Hematopoietic multipotent progenitor cell treated with erythropoietin and hydrocortisone succinate and interleukin-3 and kit ligand, for 6 days (in vitro differentiated cells): ENCODE measurements at regions not wholly inside any gene's neighbourhood (a gene's known extent, or its start where the extent isn't known, plus 50 kb on each side); places are given as distances from the start of the nearest gene placed in this dataset.

Source experiments
- DNase-seq: peaks from one replicate; pipeline ENCODE4 v3.0.0-alpha.2; 2015

DNA sequence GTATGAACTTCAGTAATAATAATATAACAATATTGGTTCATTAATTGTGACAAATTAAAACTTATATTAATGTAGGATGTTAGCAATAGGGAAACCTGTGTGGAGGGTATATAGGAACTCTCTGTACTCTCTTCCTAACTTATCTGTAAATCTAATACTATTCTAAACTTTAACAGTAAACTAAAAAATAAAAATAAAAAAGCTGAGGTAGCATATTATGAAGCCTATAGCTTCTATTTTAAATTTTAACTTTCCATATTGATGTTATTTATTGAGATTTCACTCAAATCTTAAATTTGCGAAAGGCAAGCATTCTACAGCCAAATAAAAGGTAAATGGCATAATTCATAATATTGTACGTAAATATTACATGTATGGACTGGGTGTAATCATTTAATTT lies 326.4 kb downstream of the MEI4 start:
- no peak for DNase-seq

DNA sequence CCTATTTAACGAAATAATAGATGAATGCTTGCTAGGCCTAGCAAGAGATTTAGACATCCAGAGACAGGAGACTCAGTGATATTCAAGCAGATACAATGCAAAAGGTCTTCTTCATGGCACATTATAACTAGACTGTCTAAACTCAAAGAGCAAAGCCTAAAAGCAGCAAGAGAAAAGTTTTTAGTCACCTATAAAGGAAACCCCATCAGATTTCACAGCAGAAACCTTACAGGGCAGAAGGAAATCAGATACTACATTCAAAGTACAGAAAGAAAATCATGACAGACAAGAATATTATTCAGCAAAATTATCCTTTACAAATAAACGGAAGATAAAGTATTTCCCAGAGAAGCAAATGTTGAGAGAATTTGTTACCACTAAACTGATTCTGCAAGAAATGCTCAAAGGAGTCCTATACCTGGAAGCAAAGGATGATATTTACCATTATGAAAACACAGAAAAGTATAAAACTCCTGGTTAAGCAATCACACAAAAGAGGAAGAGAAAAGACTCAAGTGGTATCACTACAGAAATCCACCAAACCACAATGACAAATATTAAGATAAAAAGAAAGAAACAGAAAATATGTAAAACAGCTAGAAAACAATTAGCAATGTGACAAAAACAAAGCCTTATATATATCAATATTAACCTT lies 333.7 kb downstream of the MEI4 start:
- DNase-seq, result no peak

DNA sequence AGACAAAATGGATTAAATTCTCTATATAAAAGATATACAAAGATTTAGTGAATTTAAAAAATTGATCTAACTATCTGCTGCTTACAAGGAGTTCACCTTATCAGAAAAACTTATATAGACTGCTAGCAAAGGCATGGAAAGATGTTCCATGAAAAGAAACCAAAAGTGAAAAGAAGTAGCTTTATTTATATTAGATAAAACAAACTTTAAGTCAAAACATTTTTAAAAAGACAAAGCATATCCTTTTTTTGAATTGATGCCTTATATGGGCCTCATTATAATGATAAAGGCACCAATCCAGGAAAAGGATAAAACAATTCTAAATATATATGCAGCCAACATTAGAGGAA lies 334.2 kb downstream of the MEI4 start:
- DNase-seq, result no peak

DNA sequence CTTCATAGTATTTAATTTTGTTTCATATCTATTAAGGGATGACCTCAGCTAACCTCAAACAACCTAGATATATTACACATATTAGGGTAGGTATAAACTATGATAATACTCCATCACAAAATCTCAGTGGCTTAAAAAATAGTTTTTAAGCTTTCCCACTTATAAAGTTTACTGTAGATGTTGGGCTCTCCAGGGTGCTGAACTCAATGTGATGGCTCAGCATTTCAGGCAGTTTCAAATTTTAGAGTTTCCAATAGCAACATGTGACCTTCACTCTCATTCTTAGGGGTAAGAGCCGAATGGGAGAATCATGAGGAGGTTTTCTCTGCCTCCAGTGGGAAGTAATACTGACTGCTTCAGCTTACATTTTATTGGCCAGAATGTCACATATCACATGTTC lies 357.3 kb downstream of the MEI4 start:
- DNase-seq, result no peak

DNA sequence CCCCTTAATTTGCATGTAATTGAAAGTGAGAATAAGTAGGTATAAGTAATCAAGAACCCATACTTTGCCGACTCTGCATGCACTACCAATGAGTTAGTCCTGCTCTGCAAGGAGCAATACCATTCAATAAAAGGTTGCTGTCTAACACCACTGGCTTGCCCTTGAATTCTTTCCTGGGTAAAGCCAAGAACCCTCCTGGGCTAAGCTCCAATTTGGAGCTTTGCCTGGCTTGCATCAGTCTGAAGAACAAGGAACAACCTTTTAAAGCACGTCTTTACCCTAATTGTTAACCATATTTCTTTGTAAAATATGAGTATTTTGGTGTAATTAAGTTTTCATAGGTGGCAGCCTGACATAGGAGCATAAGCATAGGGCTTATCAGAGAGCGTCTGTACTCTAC lies 367.7 kb downstream of the MEI4 start:
- DNase-seq, result no peak

DNA sequence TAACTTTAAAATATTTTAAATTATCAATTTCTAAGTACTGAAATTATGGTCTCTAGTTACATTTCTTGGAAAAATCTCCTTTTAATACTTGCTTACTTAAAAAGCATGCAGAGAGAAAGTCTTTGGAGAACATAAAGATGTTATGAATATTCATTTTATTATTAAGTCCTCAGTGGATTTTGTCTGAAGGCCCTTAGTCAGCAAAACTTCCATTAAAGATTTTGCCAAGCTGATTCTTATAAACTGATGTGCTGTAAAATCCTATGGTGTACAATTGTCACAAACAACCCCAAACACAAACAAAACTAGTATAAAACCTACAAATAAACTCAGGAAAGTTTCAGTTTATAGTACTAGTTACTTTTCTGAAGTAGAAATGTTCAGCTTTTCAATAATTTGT lies 372.7 kb downstream of the MEI4 start:
- DNase-seq, result no peak

DNA sequence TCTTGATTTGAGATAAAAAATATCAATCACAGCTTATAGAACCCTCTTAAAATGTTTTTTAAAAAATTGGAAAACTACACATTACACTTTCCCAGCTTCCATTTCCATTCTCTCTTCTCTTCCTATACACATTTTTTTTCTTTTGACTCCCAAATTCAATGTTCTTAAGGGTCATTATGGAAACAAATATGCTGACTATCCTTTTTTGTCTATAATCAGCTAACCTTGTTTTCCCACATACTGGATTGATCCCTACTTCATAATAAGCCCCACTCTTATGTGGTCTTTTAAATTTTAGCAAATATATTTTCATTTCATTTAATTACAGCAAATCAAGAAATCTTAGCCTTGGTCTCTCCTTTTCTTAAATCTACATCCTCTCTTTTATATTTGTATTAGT lies 378.4 kb downstream of the MEI4 start:
- DNase-seq, result no peak

DNA sequence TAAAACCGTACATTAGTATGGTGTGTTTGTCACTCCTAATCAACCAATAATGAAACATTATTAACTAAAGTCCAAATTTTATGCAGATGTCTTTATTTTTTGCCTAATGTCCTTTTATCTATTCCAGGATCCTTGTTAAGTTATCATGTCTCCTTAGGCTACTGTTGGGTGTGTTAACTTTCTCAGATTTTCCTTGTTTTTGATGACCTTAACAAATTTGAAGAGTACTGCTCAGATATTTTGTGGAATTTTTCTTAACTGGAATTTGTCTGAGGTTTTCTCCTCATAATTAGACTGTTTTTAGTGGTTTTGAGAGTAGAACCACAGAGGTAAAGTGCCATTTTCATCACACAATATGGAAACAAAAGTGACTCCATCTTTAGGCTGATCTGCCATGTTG lies 406.3 kb downstream of the MEI4 start:
- no peak for DNase-seq

DNA sequence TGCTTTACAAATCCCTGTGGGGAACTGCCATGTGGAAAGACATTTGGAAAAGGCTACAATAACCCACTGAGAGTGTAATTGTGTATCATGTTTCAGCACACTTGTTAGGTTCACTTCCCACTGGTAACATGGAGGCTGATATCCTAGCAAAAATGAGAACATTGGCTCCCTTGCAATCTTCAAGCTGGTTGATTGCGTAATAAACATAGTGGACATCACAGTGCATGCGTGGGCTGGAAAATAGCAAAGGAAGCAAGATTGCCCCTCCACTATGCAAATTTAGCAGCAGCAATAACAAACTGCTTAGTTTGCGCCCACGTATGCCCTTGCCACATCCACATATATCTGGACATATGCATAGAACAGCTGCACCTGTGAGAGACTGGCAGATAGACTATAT lies 410.2 kb downstream of the MEI4 start:
- no peak for DNase-seq

DNA sequence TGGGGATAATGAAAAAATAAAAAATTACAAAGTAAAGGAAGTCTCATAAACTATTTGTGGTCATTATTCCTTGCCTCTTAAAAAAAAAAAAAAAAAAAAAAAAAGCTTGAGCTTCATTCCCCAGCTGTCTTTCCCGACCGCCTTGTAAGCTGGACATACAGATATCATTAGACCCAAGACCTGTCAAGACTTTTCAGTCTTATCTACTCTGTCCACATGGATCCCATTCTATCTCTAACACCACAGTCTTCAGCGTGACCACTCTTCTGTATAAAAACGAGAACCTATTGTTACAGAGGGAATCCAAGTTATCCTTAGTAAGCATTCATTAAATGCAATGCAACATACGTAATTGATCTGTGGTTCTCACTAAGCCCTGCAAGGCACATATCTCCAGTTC lies 423.5 kb downstream of the MEI4 start:
- no peak for DNase-seq

DNA sequence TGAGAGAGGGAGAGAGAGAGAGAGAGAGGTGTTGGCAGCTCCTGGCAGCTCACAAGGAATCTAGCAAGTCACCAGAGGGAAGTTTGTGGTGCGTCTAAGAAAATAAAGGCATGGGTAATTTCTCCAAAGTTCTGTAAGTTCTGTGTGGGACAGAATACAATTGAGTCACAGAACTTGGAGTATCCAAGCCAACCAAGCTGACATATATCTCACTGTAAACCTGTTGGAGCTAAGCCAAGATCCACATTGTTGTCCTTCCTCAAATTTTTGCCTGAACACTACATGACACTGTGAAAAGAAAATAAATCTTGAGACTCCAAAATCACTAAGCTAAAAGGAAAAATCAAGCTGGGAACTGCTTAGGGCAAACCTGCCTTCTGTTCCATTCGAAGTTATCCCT lies 436.7 kb downstream of the MEI4 start:
- no peak for DNase-seq

DNA sequence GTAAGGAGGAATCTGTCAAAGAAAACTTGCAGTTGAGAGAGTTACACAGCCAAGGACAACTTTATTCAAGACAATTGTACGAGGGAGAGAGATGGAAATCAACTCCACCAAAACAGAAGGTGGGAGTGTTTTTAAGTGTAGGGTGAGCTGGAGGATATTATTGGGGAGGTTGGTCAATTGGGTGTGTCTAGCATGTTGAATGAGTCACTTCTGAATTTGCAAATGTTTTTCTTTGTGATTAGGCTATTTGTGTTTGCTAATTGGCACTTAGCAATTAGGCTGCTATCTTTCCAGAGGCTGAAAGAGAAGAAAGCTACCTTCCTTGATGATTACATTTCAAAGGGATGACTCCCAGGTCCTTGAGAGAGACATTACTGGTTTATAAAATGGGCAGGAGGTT lies 441.1 kb downstream of the MEI4 start:
- no peak for DNase-seq

DNA sequence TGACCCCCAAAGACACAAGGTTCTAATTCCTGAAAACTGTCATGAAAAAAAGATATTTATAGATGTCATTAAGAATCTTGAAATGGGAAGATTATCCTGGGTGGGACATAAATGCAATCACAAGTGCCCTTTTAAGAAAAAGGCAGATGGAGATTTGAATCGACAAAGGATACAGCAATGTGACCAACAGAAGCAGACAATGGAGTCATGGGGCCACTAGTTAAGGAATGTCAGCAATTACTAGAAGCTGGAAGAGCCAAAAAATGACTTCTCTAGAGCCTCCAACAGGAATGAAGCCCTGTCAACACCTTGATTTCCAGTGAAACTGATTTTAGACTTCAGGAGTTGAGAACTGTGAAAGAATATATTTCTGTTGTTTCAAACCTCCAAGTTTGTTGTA lies 448.5 kb downstream of the MEI4 start:
- no peak for DNase-seq

DNA sequence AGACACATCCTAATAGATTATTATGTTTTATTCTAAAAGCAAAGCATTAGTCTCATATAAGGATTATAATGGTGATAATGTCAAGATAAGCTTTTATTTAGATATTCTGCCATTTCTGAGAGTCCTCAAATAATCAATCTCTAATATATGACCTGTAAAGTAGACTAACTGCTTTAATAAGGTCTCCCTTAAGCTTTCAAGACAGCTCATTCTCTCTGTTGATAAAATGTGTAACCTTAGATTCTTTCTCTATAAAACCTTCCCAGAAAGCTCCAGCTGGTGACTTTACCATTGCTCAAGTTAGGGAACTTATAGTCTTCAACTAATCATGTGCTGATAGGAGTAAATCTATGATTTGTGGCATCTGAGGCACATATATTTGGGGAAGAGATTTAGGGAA lies 457.8 kb downstream of the MEI4 start:
- DNase-seq, result no peak

DNA sequence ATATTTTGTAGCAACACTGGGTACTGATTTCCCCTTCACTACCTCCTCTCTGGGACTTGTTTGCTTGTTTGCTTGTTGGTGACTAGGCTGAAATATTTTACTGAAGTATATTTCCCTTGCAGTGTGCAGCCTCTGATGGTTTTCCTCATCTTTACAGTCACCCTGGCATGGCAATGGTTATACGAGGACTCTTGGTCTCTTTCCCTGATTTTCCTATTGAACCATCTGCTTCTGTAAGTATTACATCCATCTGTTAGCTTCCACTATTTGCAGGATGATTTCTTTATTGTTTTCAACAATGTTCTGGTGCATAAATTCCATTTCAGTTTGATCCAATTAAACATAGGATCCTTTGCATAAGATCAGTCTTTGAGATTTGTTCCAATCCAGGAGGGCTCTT lies 465.1 kb downstream of the MEI4 start:
- DNase-seq, result no peak

DNA sequence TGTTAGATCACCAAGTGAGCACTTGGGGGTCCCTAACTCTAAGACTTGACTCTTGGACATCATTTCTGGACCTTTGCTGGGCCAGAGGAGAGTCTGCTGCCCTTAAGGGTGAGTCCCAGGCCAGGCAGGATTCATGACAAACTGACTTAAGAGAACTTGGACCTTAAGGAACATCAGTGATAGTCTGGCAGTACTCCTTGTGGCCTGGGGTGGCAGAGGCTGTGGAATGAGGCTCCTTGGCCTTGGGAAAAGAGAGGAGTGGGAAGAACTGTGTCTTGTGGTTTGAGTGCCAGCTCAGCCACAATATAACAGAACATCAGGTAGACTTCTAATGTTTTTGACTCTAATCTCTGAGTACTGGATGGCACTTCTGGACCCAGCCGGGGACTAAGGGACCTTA lies 478.7 kb downstream of the MEI4 start:
- DNase-seq, result no peak

DNA sequence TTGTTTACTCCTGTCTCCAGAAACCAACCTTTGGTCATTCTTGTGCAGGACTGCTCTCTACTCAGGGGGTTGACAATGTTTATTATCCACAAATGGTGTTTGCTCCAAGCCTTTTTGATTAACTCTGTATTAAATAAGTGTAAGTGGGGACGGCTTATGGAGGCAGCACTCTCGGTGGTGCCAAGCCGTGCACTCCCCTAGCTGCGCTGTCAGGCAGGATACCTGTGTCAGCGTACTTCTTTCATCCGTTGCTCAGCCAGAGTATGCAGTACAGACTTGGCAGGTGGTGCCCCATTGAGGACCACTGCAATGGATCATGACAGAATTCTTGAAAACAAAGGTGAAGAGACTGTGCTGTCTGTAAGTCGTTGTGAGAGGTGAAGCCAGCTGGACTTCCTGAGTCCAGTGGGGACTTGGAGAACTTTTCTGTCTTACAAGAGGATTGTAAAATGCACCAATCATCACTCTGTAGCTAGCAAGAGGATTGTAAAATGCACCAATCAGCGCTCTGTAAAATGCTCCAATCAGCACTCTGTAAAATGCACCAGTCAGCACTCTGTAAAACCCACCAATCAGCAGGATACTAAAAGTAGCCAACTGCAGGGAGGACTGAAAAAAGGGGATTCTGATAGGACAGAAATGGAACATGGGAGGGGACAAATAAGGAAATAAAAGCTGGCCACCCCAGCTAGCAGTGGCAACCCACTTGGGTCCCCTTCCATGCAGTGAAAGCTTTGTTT lies 480.0 kb downstream of the MEI4 start:
- DNase-seq, result no peak

DNA sequence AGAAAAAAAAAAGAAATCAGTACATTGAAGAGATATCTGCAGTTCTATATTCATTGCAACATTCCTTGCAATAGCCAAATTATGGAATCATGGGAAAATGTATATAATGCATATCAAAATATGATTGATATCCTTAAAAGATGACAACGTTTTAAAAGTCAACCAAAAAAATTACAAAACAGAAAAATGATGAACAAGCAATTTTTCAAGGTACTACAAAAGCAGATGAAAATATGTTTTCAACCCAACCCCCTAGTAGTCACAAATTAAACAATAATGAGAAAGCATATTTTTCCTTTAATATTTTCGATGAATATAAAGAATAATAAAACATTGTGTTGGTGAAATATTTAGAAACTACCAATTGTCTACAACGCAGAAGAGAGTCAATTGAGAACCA lies 497.6 kb downstream of the MEI4 start:
- DNase-seq, result no peak

DNA sequence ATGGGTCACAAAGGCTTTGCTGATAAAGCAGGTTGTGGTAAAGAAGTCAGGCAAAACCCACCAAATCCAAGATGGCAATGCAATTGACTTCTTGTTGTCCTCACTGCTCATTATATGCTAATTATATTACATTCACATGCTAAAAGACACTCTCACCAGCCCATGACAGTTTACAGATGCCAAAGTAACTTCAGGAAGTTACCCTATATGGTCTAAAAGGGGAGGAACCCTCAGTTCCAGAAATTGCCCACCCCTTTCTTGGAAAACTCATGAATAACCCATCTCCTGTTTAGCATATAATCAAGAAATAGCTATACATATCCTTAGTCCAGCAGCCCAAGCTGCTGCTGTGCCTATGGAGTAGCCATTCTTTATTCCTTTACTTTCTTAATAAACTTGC lies 501.1 kb downstream of the MEI4 start:
- DNase-seq, result no peak

DNA sequence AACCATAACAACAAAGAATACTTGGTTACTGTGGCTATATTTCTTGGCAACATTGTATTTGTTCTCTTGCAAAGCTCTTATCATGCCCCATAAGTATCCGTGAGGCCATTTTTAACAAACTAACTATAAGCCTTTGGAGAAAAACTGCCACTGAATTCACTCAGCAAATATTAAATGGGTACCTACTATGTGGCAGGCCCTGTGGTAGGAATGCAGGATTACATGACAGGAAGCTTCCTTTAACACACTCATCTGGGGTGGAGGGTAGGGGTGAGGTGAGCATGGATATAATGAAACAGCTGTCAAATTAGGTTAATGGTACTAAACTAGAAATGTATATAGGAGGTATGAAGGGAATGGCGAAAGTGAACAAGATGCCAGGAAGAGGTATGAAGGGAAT lies 504.8 kb downstream of the MEI4 start:
- DNase-seq, result no peak

DNA sequence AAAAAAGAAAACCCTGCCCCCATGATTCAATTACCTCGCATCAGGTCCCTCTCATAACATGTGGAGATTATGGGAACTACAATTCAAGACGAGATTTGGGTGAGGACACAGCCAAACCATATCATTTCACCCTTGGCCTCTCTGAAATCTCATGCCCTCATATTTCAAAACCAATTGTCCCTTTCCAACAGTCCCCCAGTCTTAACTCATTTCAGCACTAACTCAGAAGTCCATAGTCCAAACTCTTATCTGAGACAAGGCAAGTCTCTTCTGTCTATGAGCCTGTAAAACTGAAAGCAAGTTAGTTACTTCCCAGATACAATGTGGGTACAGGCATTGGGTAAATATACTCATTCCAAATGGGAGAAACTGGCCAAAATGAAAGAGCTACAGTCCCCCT lies 536.1 kb downstream of the MEI4 start:
- DNase-seq, result no peak

DNA sequence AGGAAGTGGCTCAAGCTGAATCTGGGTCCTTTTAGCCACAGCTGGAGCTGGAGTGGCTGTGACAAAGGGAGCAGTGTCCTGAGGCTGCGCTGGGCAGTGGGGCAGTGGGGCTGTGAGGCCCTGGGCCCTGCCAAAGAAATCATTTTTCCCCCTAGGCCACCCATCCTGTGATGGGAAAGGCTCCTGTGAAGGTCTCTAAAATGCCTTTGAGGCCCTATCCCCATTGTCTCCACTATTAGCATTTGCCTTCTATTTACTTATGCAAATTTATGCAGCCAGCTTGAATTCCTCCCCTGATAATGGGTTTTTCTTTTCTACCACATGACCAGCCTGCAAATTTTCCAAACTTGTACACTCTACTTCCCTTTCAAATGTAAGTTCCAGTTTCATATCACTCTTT lies 539.2 kb downstream of the MEI4 start:
- DNase-seq, result no peak

DNA sequence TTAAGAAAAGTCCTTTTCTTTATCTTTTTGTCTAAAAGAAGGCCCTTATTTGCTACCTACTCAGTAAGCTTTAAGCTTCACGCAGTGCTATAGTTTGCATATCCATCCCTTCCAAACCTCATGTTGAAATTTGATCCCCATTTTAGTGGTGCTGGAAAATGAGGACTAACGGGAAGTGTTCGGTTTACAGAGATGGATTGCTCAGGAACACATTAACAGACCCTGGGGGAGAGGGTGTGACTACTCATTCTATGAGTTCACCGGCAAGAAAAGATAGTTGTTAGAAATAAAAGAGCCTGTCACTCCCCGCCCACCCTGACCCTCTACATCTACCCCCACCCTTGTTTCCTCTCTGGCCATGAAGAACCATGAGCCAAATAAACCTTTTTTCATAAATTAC lies 546.2 kb downstream of the MEI4 start:
- DNase-seq, result no peak

DNA sequence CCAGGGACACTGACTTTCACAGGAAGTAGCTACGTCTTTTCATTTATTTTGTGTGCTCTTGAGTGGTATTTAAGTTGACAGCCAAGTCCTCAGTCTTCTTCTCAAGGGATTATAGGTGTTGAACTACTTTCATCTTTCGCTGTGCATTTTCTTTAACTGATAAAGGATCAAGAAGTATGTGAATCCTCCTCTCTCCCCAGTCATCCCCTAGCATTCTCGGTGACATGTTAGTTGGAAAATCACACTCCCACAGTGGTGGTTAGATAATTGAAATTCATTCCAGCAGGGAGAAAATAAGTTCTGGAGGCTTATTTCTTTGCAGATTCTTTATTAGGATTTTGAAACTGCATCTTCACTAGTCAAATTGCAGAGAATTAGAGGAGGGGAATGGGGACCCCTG lies 569.4 kb downstream of the MEI4 start:
- DNase-seq, result no peak

DNA sequence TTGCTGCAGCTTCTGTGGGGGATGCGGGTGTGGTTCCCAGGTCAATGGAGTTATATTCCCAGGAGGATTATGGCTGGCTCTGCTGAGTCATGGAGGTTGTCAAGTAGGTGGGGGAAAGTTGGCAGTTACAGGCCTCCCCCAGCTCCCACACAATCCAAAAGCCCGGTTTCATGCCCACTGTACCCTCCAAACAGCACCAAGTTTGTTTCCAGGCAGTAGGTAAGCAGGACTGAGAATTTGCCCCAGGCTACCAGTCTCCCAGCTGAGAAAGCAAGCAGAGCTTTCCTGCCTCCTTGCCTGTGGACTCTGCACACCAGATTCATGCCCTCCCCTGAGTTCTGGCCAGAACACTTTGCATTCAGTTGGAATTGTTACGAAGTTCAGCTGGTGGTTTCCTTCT lies 578.2 kb downstream of the MEI4 start:
- no peak for DNase-seq
